Gastroesophageal sphincter (tissue), 4 donors: ENCODE measurements at regions not wholly inside any gene's neighbourhood (a gene's known extent, or its start where the extent isn't known, plus 50 kb on each side); places are given as distances from the start of the nearest gene placed in this dataset.

Source experiments
- ATAC-seq: fragments of 150-250 bp; one replicate; pipeline ENCODE4 v1.9.1; 2016; ENCODE audit warnings: mild to moderate bottlenecking, moderate library complexity
- H3K27ac ChIP-seq, 4 donors: fragments of 200-600 bp; sonication (generic) in 3 of 4; 1 replicate in 3 of 4; 2 replicates in 1 of 4; pipeline ENCODE4 v1.5.1; 2016 to 2019
- H3K27me3 ChIP-seq: fragments of 200-600 bp; sonication (generic); one replicate; pipeline ENCODE4 v1.5.1; 2019
- H3K36me3 ChIP-seq, 2 donors: fragments of 200-600 bp; sonication (generic); one replicate each; pipeline ENCODE4 v1.5.1; 2019; ENCODE audit warnings: control low read depth in 1 of 2
- H3K4me1 ChIP-seq, 3 donors: fragments of 200-600 bp; sonication (generic); 1 replicate in 2 of 3; 2 replicates in 1 of 3; pipeline ENCODE4 v1.5.1; 2016 to 2019; ENCODE audit warnings: control low read depth in 2 of 3
- H3K4me3 ChIP-seq, 2 donors: fragments of 200-600 bp; sonication (generic); one replicate each; pipeline ENCODE4 v1.5.1; 2019; ENCODE audit warnings: mild to moderate bottlenecking in 1 of 2, moderate library complexity in 1 of 2
- H3K9me3 ChIP-seq, 3 donors: fragments of 200-600 bp; sonication (generic); one replicate each; pipeline ENCODE4 v1.5.1; 2017 to 2019; ENCODE audit warnings: control low read depth in 2 of 3
- EP300 ChIP-seq: sonication (generic); formaldehyde crosslinking; IDR thresholded peaks from one replicate; pipeline ENCODE4 v1.6.1; 2017; ENCODE audit warnings: antibody characterized with exemption, mild to moderate bottlenecking
- POLR2A ChIP-seq, 2 donors: fragments of 450-650 bp; IDR thresholded peaks; one replicate each; pipeline ENCODE4 v1.6.1; 2017; ENCODE audit warnings: antibody characterized with exemption in 2 of 2, mild to moderate bottlenecking in 2 of 2, moderate library complexity in 1 of 2
- POLR2AphosphoS5 ChIP-seq: sonication (generic); formaldehyde crosslinking; IDR thresholded peaks from one replicate; pipeline ENCODE4 v1.6.1; 2017; ENCODE audit warnings: antibody characterized with exemption
- WGBS, 2 donors: methylation state at CpG; one replicate each; pipeline ENCODE4 v1.1.5; 2018; ENCODE audit warnings: low coverage in 1 of 2; 5-methylcytosine and 5-hydroxymethylcytosine counted together
- TF ChIP-seq, protein P1 (sequence below), 4 experiments: fragments of 200-600 bp in 2 of 4; fragments of 450-650 bp in 2 of 4; sonication (generic) in 1 of 4; IDR thresholded peaks; one replicate each; pipeline ENCODE4 v1.5.1; 2017 to 2019; ENCODE audit warnings: antibody characterized with exemption in 4 of 4, mild to moderate bottlenecking in 2 of 4, moderate library complexity in 2 of 4

DNA sequence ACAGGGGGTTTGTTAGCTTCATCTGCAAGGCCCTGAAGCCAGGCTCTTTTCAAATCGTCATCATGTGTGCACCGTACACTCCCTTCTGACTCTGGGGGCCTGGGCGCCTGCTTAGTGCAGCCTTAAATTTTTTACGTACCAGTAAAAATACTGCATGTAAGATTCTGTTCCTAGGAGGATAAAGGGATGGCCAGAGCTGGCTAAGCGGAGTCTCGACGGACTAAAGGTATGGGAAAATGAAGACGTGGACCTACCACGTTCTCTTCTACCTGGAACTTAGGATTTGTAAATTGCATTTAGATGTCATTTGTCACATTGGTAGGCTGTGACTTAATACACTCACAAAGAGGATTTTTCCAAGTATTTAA, 149.3 kb upstream of the AFDN start:
- Histone ChIP-seq H3K9me3 (no peaks in the 10 kb centered on the region), H3K4me3 (no peak overlapping the region), H3K27ac (no peak overlapping the region), H3K27me3 (peaks cover 38% of the 10 kb centered on the region), H3K4me1 (peaks cover 0 to 41% (median 3%) of the 10 kb centered on the region in 3 donors), H3K36me3 (no peaks in the 10 kb centered on the region)
- no peak for ATAC-seq
- WGBS, 2 donors: 85 to 100% methylated on average over 5 to 9 of the region's 9 CpGs
- no peak for TF ChIP-seq POLR2A (IDR thresholded peaks at IDR 0.05)
- TF ChIP-seq POLR2AphosphoS5: no peak
- TF ChIP-seq EP300: no peak
- TF ChIP-seq, protein P1, sequence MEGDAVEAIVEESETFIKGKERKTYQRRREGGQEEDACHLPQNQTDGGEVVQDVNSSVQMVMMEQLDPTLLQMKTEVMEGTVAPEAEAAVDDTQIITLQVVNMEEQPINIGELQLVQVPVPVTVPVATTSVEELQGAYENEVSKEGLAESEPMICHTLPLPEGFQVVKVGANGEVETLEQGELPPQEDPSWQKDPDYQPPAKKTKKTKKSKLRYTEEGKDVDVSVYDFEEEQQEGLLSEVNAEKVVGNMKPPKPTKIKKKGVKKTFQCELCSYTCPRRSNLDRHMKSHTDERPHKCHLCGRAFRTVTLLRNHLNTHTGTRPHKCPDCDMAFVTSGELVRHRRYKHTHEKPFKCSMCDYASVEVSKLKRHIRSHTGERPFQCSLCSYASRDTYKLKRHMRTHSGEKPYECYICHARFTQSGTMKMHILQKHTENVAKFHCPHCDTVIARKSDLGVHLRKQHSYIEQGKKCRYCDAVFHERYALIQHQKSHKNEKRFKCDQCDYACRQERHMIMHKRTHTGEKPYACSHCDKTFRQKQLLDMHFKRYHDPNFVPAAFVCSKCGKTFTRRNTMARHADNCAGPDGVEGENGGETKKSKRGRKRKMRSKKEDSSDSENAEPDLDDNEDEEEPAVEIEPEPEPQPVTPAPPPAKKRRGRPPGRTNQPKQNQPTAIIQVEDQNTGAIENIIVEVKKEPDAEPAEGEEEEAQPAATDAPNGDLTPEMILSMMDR (IDR thresholded peaks at IDR 0.05): no peak

DNA sequence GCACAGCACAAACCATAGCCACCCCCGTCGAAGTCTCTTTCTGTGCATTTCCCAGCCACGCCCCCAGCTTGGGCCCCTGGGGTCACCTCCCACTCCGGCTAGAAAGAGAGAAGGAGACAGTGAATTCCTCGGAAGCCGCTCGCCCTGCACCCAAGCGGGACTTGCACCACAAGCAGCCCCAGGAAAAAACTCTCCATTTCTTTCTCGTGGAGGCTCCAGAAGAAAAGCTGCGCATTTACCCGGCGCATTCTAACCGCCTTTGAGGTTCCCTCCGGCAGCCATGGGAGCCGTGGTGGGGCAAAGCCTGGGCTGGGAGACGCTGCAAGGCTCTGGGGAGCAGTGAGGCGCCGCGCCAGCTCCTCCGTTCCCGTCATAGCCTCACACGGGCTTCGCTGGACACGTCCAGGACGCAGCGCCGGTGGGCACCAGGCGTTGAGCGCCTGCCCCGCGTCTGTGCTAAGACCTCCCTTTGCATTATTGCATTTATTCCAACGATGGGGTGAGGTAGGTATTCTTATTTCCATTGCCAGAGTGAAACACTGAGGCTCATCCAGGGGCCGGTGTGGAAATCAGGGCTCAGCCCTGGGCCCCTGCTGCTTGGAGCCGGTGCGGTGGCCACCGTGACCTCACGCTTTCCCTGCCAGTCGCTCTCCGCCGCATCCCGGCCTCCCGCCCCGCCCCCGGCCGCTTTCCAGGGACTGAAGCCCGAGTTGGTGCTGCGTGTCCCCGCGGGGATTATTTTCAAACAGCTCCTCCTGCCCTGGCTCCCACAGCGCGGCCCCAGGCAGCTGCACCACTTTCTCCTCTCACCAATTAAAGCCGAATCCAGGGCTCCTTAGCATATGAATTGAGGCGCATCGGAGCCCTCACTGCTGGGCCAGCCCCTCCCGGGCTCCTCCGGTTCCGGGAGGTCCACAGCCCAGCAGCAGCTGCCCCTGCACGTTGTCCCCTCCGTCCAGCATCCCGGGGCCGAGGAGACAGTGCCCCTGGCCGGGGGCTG, 148.3 kb upstream of the AFDN start:
- no peaks in the 10 kb centered on the region for H3K36me3 ChIP-seq
- peak overlapping the region; percentile 8 to 47 for H3K4me3 ChIP-seq
- no peaks in the 10 kb centered on the region for H3K9me3 ChIP-seq
- H3K4me1 ChIP-seq: peaks cover 0 to 51% (median 3%) of the 10 kb centered on the region in 3 donors
- H3K27me3 ChIP-seq: peaks cover 38% of the 10 kb centered on the region
- TF ChIP-seq, protein P1 (IDR thresholded peaks at IDR 0.05): no peak
- TF ChIP-seq EP300 (no peak), POLR2AphosphoS5 (no peak), POLR2A (IDR thresholded peaks at IDR 0.05) (no peak)
- 16 to 39% methylated on average over 6 to 13 of the region's 62 CpGs for whole genome bisulfite sequencing, 2 donors
- H3K27ac ChIP-seq: peak overlapping the region in 2 of 4 donors; percentile 0 to 24
- ATAC-seq: peak; percentile 31

DNA sequence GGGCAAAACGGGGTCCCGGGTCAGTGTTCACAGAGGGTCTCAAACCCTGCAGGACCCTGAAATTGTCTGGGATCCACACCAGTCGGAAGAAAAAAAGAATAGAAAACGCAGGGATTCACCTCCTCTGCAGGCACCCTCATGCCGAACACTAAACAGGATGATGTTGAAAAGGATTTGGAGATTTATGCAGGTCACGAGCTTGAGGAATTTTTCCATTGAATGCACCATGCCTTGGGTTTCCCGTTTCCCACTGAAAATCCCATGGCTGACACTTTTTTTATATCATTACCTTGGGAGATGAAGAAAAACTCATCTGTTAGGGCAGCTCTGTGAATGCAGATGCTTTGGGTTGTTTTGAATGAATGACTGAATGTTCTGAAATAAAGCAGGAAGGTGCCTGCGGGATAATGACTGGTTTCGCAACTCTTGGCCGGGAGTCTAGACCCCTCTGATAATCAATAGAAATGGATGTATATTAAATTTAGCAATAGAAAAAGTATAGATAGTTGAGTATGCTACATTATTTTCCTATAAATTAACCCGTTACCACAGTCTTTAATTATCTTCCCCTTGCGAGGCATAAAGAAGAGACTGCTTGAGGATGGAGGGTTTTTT, 147.5 kb upstream of the AFDN start:
- Histone ChIP-seq H3K27me3 (peaks cover 38% of the 10 kb centered on the region), H3K4me3 (peak overlapping the region in 1 of 2 donors; percentile 47), H3K9me3 (no peaks in the 10 kb centered on the region), H3K4me1 (peaks cover 0 to 57% (median 3%) of the 10 kb centered on the region in 3 donors), H3K27ac (peak overlapping the region in 1 of 4 donors; percentile 24), H3K36me3 (no peaks in the 10 kb centered on the region)
- no peak for ATAC-seq
- 71 to 77% methylated on average over 7 to 10 of the region's 12 CpGs for WGBS, 2 donors
- TF ChIP-seq, protein P1 (IDR thresholded peaks at IDR 0.05): no peak
- TF ChIP-seq EP300 (no peak), POLR2AphosphoS5 (no peak), POLR2A (IDR thresholded peaks at IDR 0.05) (no peak)

DNA sequence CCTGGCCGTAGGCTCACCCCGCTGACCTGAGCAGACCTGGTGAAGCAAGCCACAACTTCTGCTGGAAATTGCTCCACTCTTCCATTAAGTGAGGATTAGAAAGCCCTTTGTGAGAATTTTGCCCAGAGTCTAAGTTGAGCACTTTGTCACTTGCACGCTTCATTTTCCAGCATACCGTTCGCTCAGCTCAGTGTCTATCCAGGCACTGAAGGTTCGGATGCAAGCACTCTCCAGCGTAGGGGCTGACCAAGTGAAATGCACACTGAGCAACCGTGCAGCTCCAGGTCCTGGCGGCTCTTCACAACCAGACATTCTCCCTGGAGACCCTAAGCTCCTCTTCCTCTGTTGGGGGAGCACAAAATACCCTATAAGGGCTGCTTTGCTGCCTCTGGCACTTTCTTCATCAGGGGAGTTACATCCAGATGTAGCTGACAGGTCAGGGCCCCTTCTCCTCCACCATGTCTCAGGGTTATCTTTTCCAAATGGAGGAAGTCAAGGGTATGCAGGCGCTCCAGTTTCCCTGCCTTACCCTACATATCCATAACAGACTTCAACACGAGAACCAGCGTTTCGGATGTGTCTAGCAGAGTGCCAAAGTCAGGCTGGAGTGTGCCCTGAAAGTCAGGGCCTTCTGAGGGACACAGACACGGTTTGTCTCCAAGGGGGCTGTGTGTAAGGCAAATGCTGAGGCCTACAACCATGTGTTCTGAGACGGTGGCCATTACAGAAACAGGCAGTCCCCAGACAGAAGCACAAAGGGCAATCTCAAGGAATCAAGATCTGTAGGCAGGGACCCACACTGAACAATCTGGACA, 146.7 kb upstream of the AFDN start:
- ATAC-seq: no peak
- Histone ChIP-seq H3K4me1 (peaks cover 0 to 57% (median 3%) of the 10 kb centered on the region in 3 donors), H3K36me3 (no peaks in the 10 kb centered on the region), H3K9me3 (no peaks in the 10 kb centered on the region), H3K27ac (no peak overlapping the region), H3K27me3 (peaks cover 38% of the 10 kb centered on the region), H3K4me3 (no peak overlapping the region)
- WGBS, 2 donors: 87 to 91% methylated on average over 4 to 10 of the region's 15 CpGs
- TF ChIP-seq POLR2A (IDR thresholded peaks at IDR 0.05): no peak
- TF ChIP-seq, protein P1 (IDR thresholded peaks at IDR 0.05): no peak
- TF ChIP-seq POLR2AphosphoS5: no peak
- TF ChIP-seq EP300: no peak
